Mucosa of rectum (tissue), 2 donors: ENCODE measurements at regions not wholly inside any gene's neighbourhood (a gene's known extent, or its start where the extent isn't known, plus 50 kb on each side); places are given as distances from the start of the nearest gene placed in this dataset.

Experiments
- H3K27ac ChIP-seq, 2 donors: one replicate each; pipeline ENCODE4 v1.7.0; 2013; ENCODE audit warnings: inconsistent platforms in 2 of 2, low read depth in 2 of 2, low read length in 2 of 2
- H3K27me3 ChIP-seq, 2 donors: one replicate each; pipeline ENCODE4 v1.7.0; 2013; ENCODE audit warnings: low read length in 2 of 2; ENCODE audit not compliant: control insufficient read depth in 2 of 2, insufficient read depth in 2 of 2
- H3K36me3 ChIP-seq, 2 donors: one replicate each; pipeline ENCODE4 v1.7.0; 2013; ENCODE audit warnings: low read length in 2 of 2; ENCODE audit not compliant: control insufficient read depth in 2 of 2, insufficient read depth in 2 of 2
- H3K4me1 ChIP-seq, 2 donors: one replicate each; pipeline ENCODE4 v1.7.0; 2013; ENCODE audit warnings: low read length in 2 of 2, mild to moderate bottlenecking in 1 of 2; ENCODE audit not compliant: control insufficient read depth in 2 of 2, insufficient read depth in 2 of 2
- H3K4me3 ChIP-seq, 2 donors: one replicate each; pipeline ENCODE4 v1.7.0; 2013; ENCODE audit warnings: low read length in 2 of 2
- H3K9ac ChIP-seq, 2 donors: one replicate each; pipeline ENCODE4 v1.7.0; 2013; ENCODE audit warnings: low read length in 2 of 2, low read depth in 1 of 2, mild to moderate bottlenecking in 1 of 2
- H3K9me3 ChIP-seq, 2 donors: one replicate each; pipeline ENCODE4 v1.7.0; 2013; ENCODE audit warnings: low read length in 2 of 2; ENCODE audit not compliant: control insufficient read depth in 2 of 2
- donor health status: healthy.
- donor health status: Normal muscosa, but diverticular disease.

DNA sequence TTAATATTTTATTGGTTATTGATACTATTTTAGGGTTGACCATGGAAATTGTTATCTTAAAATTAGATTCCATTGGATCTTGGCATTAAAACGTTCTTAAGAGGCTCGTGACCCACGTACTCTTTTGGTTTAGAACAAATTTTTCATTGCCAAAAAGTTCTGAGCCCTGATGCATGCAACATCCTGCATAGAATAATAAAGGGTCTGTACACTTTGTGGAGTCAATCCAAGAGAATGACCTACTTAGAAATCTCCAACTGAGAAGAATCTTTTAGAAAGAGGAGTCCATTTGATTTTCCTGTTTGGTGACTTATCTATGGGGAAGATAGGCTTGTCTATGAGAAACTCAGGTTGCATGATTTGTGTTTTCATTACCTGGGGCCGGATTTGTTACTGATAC, 404.2 kb upstream of the RGMA start:
- no peaks in the 10 kb centered on the region for H3K27me3 ChIP-seq
- no peak overlapping the region for H3K4me3 ChIP-seq
- H3K4me1 ChIP-seq = no peaks in the 10 kb centered on the region
- H3K36me3 ChIP-seq = no peaks in the 10 kb centered on the region
- H3K9me3 ChIP-seq = no peaks in the 10 kb centered on the region
- no peak overlapping the region for H3K9ac ChIP-seq
- no peak overlapping the region for H3K27ac ChIP-seq

GRCh38 chr15:93491291-93491690, 402.3 kb upstream of the RGMA start:
- H3K27ac ChIP-seq = no peak overlapping the region
- H3K27me3 ChIP-seq = no peaks in the 10 kb centered on the region
- no peak overlapping the region for H3K9ac ChIP-seq
- no peaks in the 10 kb centered on the region for H3K9me3 ChIP-seq
- H3K36me3 ChIP-seq = no peaks in the 10 kb centered on the region
- no peak overlapping the region for H3K4me3 ChIP-seq
- H3K4me1 ChIP-seq = no peaks in the 10 kb centered on the region

DNA sequence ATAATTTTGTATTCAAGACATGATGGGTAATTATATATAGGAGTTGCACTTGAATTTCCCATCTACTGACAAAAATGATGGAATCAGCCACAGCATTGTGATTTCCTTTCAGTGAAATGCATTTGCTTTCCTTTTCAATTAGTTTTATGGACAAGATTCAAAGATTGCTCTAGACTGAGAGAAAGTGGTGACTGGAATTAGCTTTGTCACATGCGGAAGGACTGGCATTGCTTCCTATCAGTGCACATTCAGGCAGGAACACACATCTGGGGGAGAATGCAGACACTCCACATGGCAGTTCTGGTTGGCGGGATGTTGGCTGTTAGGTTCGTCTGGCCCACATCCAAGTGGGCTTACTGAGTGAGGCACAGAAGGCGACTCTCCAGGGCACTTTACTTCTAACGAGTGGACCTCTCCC, 399.3 kb upstream of the RGMA start:
- H3K4me3 ChIP-seq = no peak overlapping the region
- H3K36me3 ChIP-seq = no peaks in the 10 kb centered on the region
- H3K9me3 ChIP-seq = no peaks in the 10 kb centered on the region
- no peaks in the 10 kb centered on the region for H3K4me1 ChIP-seq
- H3K27me3 ChIP-seq = no peaks in the 10 kb centered on the region
- H3K9ac ChIP-seq = no peak overlapping the region
- no peak overlapping the region for H3K27ac ChIP-seq

DNA sequence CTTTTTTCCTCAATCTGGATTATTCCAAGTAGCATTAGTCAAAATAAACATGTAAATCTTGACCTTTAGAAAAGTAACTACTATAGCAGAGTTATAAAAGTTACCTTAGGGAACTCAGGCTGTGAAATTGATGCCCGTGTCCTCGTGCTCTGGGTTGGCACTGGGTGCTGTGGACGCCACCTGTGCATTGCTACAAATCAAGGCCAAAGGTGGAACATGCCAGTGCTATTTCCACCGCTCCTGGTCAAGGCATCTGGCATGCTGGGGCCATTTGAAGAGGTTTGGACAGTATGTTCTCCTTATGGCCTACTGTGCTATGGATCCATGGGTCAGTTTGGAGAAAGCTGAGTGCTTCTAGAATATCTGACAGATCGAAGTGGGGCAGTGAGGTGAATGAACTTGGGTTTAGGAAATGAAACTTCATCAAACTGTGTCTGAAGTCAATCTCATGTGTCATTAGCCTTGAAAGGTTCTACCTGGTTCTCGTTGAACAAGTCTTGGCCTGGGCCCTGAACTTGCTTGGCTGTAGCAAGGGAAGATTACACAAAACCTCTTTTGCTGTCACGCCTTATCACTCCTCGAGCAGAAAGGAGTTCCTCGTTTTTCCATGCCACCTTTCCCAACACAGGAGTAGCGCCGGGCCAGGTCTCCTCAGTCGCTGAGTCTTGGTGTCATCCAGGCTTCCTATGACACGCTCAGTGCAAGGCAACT, 397.6 kb upstream of the RGMA start:
- Histone ChIP-seq H3K27me3 (no peaks in the 10 kb centered on the region), H3K9ac (no peak overlapping the region), H3K27ac (peak overlapping the region in 1 of 2 donors; percentile 21), H3K36me3 (no peaks in the 10 kb centered on the region), H3K4me1 (no peaks in the 10 kb centered on the region), H3K9me3 (no peaks in the 10 kb centered on the region), H3K4me3 (no peak overlapping the region)

DNA sequence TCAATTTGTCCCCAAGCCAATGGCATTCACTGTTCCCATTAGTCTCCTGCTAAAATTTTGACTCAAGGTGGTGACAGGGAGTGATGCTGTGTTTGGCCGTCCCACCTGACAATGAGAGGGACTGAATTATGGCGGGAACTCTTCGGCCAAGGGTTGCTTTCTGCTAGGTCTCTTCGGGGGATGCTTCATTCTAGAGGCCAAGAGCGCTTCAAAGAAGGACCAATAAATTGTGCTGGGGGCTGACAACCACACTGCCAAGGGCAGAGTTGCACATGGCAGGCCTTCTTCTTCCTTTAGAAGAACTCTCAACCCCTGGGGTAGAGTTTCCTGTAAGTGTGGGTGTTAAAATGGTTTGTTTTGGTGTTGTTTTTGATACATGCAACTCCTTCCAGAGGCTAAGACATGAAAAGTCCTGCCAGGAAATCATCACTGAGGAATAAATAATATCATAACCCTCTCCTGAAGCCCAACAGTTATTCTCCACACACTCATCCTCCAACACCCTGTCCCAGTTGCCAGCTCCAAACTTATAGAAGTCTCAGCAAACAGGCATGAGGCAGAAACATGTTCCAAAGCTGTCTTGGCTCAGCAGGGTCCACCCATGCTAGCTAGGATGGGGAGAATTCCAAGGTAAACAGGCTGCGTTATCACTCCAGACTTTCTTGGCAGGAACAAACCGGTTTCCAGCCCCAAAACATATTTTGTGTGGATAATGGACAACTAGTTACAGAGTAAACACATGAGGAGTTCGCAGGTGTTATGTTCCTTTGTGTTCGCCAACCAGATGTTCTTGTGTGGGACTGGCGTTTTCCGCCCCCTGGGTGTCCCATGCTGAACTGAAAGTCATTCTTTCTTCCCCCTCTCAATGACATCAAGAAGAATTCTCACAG, 396.7 kb upstream of the RGMA start:
- H3K36me3 ChIP-seq = no peaks in the 10 kb centered on the region
- no peak overlapping the region for H3K9ac ChIP-seq
- no peaks in the 10 kb centered on the region for H3K9me3 ChIP-seq
- H3K27me3 ChIP-seq = no peaks in the 10 kb centered on the region
- H3K27ac ChIP-seq = no peak overlapping the region
- no peaks in the 10 kb centered on the region for H3K4me1 ChIP-seq
- no peak overlapping the region for H3K4me3 ChIP-seq

- Histone ChIP-seq H3K4me3 (no peak overlapping the region), H3K27ac (no peak overlapping the region), H3K4me1 (no peaks in the 10 kb centered on the region), H3K27me3 (no peaks in the 10 kb centered on the region), H3K9me3 (no peaks in the 10 kb centered on the region), H3K9ac (no peak overlapping the region), H3K36me3 (no peaks in the 10 kb centered on the region)
These were observed 394.9 kb upstream of the RGMA start for GRCh38 chr15:93483923-93484322.

DNA sequence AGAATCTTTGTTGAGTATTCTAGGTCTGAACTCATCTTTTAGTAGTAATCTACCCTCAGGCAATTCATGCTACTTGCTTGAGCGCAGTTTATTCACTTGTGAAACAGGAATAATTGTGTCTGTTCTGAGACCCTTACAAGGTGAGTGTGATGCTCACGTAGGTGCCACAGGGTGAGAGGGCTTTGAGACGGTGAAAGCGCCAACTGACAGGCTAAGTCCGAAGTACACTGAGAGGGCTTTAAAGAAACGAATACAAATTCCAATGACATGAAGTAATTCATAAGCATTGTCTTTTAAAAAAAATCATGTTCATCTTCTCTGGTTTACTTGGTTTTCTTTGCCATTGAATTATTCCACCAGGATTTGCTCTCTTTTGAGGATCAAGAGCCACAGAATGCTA, 393.7 kb upstream of the RGMA start:
- no peaks in the 10 kb centered on the region for H3K27me3 ChIP-seq
- no peaks in the 10 kb centered on the region for H3K4me1 ChIP-seq
- H3K36me3 ChIP-seq = no peaks in the 10 kb centered on the region
- no peak overlapping the region for H3K4me3 ChIP-seq
- H3K9ac ChIP-seq = no peak overlapping the region
- H3K9me3 ChIP-seq = no peaks in the 10 kb centered on the region
- no peak overlapping the region for H3K27ac ChIP-seq

- Histone ChIP-seq H3K4me3 (no peak overlapping the region), H3K27ac (no peak overlapping the region), H3K36me3 (no peaks in the 10 kb centered on the region), H3K4me1 (no peaks in the 10 kb centered on the region), H3K9ac (no peak overlapping the region), H3K27me3 (no peaks in the 10 kb centered on the region), H3K9me3 (no peaks in the 10 kb centered on the region)
These were observed 390.7 kb upstream of the RGMA start for GRCh38 chr15:93479715-93480114.

- Histone ChIP-seq H3K4me1 (no peaks in the 10 kb centered on the region), H3K27me3 (no peaks in the 10 kb centered on the region), H3K9ac (no peak overlapping the region), H3K27ac (no peak overlapping the region), H3K4me3 (no peak overlapping the region), H3K9me3 (no peaks in the 10 kb centered on the region), H3K36me3 (no peaks in the 10 kb centered on the region)
These were observed 389.9 kb upstream of the RGMA start for GRCh38 chr15:93478947-93479346.

DNA sequence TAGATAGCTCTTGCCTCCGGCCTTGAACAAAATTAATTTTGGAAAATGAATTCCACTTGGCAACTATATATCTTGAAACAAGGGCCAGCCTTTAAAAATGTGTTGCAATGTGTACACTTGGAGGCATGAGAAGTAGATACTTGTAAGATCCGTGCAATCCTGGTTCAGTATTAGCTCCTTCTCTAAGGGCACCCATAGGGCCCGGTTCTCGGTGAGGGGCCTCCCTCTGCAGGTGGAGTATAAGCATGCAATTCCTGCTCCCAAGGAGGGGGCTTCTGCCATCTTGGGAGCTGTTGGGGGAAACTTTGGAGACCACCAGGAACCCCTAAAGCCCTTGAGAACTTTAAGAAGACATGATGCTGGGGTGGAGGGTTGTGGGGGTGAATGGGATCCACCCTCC, 388.7 kb upstream of the RGMA start:
- Histone ChIP-seq H3K36me3 (no peaks in the 10 kb centered on the region), H3K4me3 (no peak overlapping the region), H3K27me3 (no peaks in the 10 kb centered on the region), H3K4me1 (no peaks in the 10 kb centered on the region), H3K9ac (no peak overlapping the region), H3K9me3 (no peaks in the 10 kb centered on the region), H3K27ac (no peak overlapping the region)
